ENCODE measurements at regions not wholly inside any gene's neighbourhood (a gene's known extent, or its start where the extent isn't known, plus 50 kb on each side); places are given as distances from the start of the nearest gene placed in this dataset.

DNA sequence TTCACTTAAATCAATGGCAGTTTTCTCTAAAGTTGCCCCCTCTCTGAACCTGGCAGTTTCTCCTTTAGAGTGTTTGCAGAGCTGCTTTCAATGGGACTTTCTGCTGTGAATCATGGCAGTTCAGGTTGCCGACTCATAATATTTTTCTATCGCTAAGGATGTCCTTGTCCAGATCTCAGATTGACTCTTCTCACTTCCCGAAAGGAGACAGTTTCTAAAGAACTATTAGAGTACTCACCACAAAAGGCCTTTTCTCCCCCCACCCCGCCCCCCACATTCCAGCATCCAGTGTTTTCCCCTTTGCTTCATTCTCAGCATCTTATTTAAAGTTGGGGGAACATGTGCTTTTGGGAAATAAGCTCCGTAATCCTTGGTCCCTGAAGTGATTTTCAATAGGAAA, 443.5 kb upstream of the KLF4 start:
- TF ChIP-seq, protein P1, sequence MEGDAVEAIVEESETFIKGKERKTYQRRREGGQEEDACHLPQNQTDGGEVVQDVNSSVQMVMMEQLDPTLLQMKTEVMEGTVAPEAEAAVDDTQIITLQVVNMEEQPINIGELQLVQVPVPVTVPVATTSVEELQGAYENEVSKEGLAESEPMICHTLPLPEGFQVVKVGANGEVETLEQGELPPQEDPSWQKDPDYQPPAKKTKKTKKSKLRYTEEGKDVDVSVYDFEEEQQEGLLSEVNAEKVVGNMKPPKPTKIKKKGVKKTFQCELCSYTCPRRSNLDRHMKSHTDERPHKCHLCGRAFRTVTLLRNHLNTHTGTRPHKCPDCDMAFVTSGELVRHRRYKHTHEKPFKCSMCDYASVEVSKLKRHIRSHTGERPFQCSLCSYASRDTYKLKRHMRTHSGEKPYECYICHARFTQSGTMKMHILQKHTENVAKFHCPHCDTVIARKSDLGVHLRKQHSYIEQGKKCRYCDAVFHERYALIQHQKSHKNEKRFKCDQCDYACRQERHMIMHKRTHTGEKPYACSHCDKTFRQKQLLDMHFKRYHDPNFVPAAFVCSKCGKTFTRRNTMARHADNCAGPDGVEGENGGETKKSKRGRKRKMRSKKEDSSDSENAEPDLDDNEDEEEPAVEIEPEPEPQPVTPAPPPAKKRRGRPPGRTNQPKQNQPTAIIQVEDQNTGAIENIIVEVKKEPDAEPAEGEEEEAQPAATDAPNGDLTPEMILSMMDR (IDR thresholded peaks at IDR 0.05) = no peak
- TF ChIP-seq POLR2A (IDR thresholded peaks at IDR 0.05) = no peak

All from vagina (tissue), 2 donors.